ENCODE measurements at regions not wholly inside any gene's neighbourhood (a gene's known extent, or its start where the extent isn't known, plus 50 kb on each side); places are given as distances from the start of the nearest gene placed in this dataset.

DNA sequence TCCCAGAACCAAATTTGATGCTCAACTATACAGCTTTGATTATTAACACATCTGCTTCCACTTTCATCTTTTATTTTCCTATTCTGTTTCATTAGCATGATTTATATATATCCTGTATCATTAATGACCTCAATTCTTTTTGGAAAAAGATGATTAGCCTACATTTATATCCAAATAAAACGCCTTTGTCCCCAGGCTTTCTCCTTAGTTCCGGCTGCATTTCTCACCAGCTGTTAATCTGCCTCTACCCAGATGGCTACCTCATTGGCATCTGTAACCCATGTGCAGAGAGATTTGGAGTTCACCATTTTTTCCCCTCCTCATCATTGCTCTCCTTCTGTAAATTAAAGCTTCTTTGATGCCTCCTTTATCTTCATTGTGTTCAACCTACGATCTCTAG is 336.8 kb upstream of the RGS6 start:
- no peak overlapping the region for H2AFZ ChIP-seq (ENCODE audit: low read depth, low read length)
- H3K36me3 ChIP-seq (ENCODE audit: insufficient read depth, low read length): no peaks in the 10 kb centered on the region
- TF ChIP-seq POLR2AphosphoS5 (IDR thresholded peaks at IDR 0.05): no peak
- no peak for TF ChIP-seq MXI1 (conservative IDR thresholded peaks at IDR 0.05; ENCODE audit: poor library complexity, severe bottlenecking)
- TF ChIP-seq RAD21 (conservative IDR thresholded peaks at IDR 0.05): no peak
- no peak for TF ChIP-seq SMC3 (conservative IDR thresholded peaks at IDR 0.05; ENCODE audit: poor library complexity)
- TF ChIP-seq EZH2 (IDR thresholded peaks at IDR 0.05; ENCODE audit: borderline replicate concordance, insufficient read depth, low read length, poor library complexity, severe bottlenecking): no peak
- TF ChIP-seq, protein P1, sequence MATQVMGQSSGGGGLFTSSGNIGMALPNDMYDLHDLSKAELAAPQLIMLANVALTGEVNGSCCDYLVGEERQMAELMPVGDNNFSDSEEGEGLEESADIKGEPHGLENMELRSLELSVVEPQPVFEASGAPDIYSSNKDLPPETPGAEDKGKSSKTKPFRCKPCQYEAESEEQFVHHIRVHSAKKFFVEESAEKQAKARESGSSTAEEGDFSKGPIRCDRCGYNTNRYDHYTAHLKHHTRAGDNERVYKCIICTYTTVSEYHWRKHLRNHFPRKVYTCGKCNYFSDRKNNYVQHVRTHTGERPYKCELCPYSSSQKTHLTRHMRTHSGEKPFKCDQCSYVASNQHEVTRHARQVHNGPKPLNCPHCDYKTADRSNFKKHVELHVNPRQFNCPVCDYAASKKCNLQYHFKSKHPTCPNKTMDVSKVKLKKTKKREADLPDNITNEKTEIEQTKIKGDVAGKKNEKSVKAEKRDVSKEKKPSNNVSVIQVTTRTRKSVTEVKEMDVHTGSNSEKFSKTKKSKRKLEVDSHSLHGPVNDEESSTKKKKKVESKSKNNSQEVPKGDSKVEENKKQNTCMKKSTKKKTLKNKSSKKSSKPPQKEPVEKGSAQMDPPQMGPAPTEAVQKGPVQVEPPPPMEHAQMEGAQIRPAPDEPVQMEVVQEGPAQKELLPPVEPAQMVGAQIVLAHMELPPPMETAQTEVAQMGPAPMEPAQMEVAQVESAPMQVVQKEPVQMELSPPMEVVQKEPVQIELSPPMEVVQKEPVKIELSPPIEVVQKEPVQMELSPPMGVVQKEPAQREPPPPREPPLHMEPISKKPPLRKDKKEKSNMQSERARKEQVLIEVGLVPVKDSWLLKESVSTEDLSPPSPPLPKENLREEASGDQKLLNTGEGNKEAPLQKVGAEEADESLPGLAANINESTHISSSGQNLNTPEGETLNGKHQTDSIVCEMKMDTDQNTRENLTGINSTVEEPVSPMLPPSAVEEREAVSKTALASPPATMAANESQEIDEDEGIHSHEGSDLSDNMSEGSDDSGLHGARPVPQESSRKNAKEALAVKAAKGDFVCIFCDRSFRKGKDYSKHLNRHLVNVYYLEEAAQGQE (IDR thresholded peaks at IDR 0.05; ENCODE audit: borderline replicate concordance): no peak
- TF ChIP-seq, protein P2, sequence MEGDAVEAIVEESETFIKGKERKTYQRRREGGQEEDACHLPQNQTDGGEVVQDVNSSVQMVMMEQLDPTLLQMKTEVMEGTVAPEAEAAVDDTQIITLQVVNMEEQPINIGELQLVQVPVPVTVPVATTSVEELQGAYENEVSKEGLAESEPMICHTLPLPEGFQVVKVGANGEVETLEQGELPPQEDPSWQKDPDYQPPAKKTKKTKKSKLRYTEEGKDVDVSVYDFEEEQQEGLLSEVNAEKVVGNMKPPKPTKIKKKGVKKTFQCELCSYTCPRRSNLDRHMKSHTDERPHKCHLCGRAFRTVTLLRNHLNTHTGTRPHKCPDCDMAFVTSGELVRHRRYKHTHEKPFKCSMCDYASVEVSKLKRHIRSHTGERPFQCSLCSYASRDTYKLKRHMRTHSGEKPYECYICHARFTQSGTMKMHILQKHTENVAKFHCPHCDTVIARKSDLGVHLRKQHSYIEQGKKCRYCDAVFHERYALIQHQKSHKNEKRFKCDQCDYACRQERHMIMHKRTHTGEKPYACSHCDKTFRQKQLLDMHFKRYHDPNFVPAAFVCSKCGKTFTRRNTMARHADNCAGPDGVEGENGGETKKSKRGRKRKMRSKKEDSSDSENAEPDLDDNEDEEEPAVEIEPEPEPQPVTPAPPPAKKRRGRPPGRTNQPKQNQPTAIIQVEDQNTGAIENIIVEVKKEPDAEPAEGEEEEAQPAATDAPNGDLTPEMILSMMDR (IDR thresholded peaks at IDR 0.05; ENCODE audit: poor library complexity, severe bottlenecking): no peak
- TF ChIP-seq EP300 (conservative IDR thresholded peaks at IDR 0.05; ENCODE audit: poor library complexity, severe bottlenecking): no peak
- TF ChIP-seq TAF1 (IDR thresholded peaks at IDR 0.05; ENCODE audit: low read depth): no peak
- H3F3A ChIP-seq (ENCODE audit: insufficient read depth, low read length, poor library complexity, severe bottlenecking): no peaks in the 10 kb centered on the region
- no peaks in the 10 kb centered on the region for H3K9me2 ChIP-seq (ENCODE audit: insufficient read depth, low read length)
- no peaks in the 10 kb centered on the region for H3K79me2 ChIP-seq (replicated peaks; ENCODE audit: insufficient read depth, low read length)
- H3K9ac ChIP-seq (ENCODE audit: low read length): no peak overlapping the region
- H3K27me3 ChIP-seq (ENCODE audit: insufficient read depth, low read depth, low read length): no peaks in the 10 kb centered on the region
- peaks cover 3% of the 10 kb centered on the region for H3K9me3 ChIP-seq (ENCODE audit: low read length)
- H3K4me3 ChIP-seq (ENCODE audit: low read length): no peak overlapping the region
- no peaks in the 10 kb centered on the region for H4K20me1 ChIP-seq (ENCODE audit: insufficient read depth)
- H3K27ac ChIP-seq (ENCODE audit: low read length): no peak overlapping the region
- no peak overlapping the region for H3K4me2 ChIP-seq (ENCODE audit: low read length)

DNA sequence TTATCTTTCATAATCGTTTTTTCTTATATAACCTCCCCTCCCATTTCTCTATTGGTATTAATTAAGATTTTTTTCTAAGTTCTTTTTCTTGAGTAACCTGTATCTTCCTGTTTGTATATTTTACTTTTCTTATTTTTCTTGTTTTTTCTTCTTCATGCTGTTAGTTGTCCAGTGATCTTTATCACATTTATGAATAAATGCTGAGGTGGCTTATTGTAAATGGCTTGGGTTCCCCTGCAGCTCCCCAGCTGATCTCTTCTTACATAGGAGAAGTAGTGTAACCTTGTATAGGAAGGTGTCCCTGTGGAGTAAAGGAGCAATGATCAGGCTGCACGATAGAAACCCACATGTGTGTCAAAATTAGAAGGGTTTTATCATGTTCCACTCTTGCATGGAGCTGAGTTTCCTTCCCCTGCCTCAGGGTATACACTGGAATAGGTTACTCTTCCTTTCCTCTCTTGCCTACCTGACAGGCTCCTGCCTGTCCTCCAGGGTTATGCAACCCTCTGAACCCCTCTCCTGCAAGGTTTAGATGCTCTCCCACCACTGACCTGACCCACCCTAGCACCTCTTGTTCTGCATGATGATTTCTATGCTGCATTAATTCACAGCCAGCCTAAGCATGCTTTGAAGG is 334.8 kb upstream of the RGS6 start:
- Histone ChIP-seq H3K9me3 (ENCODE audit: low read length) (peaks cover 4% of the 10 kb centered on the region), H3K27ac (ENCODE audit: low read length) (no peak overlapping the region), H3K79me2 (replicated peaks; ENCODE audit: insufficient read depth, low read length) (no peaks in the 10 kb centered on the region), H3K9ac (ENCODE audit: low read length) (no peak overlapping the region), H4K20me1 (ENCODE audit: insufficient read depth) (no peaks in the 10 kb centered on the region), H2AFZ (ENCODE audit: low read depth, low read length) (no peak overlapping the region), H3K4me2 (ENCODE audit: low read length) (no peak overlapping the region), H3K27me3 (ENCODE audit: insufficient read depth, low read depth, low read length) (no peaks in the 10 kb centered on the region), H3F3A (ENCODE audit: insufficient read depth, low read length, poor library complexity, severe bottlenecking) (no peaks in the 10 kb centered on the region), H3K4me3 (ENCODE audit: low read length) (no peak overlapping the region), H3K9me2 (ENCODE audit: insufficient read depth, low read length) (no peaks in the 10 kb centered on the region), H3K36me3 (ENCODE audit: insufficient read depth, low read length) (no peaks in the 10 kb centered on the region)
- TF ChIP-seq, protein P2 (IDR thresholded peaks at IDR 0.05; ENCODE audit: poor library complexity, severe bottlenecking): no peak
- TF ChIP-seq, protein P1 (IDR thresholded peaks at IDR 0.05; ENCODE audit: borderline replicate concordance): no peak
- TF ChIP-seq TAF1 (IDR thresholded peaks at IDR 0.05; ENCODE audit: low read depth) (no peak), MXI1 (conservative IDR thresholded peaks at IDR 0.05; ENCODE audit: poor library complexity, severe bottlenecking) (no peak), POLR2AphosphoS5 (IDR thresholded peaks at IDR 0.05) (no peak), EZH2 (IDR thresholded peaks at IDR 0.05; ENCODE audit: borderline replicate concordance, insufficient read depth, low read length, poor library complexity, severe bottlenecking) (no peak), SMC3 (conservative IDR thresholded peaks at IDR 0.05; ENCODE audit: poor library complexity) (no peak), EP300 (conservative IDR thresholded peaks at IDR 0.05; ENCODE audit: poor library complexity, severe bottlenecking) (no peak), RAD21 (conservative IDR thresholded peaks at IDR 0.05) (no peak)
